ENCODE measurements at regions not wholly inside any gene's neighbourhood (a gene's known extent, or its start where the extent isn't known, plus 50 kb on each side); places are given as distances from the start of the nearest gene placed in this dataset.

- TF ChIP-seq POLR2AphosphoS5 (IDR thresholded peaks at IDR 0.05; ENCODE audit: low read depth, low read length) (no peak), REST (IDR thresholded peaks at IDR 0.05; ENCODE audit: insufficient read depth in 1 of 2, low read depth in 2 of 2, low read length in 2 of 2) (no peak)
These were observed 131.3 kb downstream of the FASLG start for GRCh38 chr1:172790245-172790644.
